ENCODE measurements at regions not wholly inside any gene's neighbourhood (a gene's known extent, or its start where the extent isn't known, plus 50 kb on each side); places are given as distances from the start of the nearest gene placed in this dataset.

DNA sequence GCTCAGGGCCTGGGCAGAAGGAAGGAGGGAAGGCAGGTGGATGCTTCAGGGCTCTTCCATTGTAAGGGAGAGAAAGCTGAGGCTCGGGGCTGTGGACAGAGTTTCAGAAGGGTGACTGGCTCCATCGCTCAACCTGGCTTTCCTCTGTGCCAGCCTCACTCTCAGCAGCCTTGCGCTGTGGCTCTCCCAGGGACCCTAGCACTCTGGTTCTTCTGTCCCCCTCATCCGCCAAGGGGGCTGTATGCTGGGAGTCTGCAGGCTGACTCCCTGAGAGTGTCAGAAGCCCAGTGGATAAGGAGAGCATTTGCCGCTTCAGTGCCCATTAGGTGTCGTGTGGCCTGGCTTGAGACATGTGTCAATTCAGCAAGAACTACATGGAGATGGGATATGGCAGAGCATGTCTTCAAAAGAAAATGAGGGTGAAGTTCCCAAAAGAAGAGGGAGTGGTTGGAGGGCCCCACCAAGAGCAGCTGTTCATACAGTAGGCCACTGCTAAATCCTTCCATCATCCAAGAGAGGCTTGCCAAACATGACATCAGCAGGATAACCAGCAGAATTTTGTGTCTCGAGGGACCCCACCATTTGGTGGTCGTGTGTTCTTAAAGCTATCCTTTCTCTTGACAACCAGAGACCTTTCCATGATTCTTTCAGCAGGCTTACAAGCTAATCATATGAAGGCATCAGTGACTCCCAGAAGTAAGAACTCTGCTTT lies 148.2 kb downstream of the IRX5 start:
- TF ChIP-seq, protein P1, sequence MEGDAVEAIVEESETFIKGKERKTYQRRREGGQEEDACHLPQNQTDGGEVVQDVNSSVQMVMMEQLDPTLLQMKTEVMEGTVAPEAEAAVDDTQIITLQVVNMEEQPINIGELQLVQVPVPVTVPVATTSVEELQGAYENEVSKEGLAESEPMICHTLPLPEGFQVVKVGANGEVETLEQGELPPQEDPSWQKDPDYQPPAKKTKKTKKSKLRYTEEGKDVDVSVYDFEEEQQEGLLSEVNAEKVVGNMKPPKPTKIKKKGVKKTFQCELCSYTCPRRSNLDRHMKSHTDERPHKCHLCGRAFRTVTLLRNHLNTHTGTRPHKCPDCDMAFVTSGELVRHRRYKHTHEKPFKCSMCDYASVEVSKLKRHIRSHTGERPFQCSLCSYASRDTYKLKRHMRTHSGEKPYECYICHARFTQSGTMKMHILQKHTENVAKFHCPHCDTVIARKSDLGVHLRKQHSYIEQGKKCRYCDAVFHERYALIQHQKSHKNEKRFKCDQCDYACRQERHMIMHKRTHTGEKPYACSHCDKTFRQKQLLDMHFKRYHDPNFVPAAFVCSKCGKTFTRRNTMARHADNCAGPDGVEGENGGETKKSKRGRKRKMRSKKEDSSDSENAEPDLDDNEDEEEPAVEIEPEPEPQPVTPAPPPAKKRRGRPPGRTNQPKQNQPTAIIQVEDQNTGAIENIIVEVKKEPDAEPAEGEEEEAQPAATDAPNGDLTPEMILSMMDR (conservative IDR thresholded peaks at IDR 0.05): no peak
- TF ChIP-seq EZH2 (IDR thresholded peaks at IDR 0.05; ENCODE audit: low read depth): no peak
